ENCODE measurements at regions not wholly inside any gene's neighbourhood (a gene's known extent, or its start where the extent isn't known, plus 50 kb on each side); places are given as distances from the start of the nearest gene placed in this dataset.
"Not testable (repeated sequence)": the region's sequence is repeated elsewhere in the genome, so short reads cannot be mapped to it uniquely, and the experiment has no call there.

DNA sequence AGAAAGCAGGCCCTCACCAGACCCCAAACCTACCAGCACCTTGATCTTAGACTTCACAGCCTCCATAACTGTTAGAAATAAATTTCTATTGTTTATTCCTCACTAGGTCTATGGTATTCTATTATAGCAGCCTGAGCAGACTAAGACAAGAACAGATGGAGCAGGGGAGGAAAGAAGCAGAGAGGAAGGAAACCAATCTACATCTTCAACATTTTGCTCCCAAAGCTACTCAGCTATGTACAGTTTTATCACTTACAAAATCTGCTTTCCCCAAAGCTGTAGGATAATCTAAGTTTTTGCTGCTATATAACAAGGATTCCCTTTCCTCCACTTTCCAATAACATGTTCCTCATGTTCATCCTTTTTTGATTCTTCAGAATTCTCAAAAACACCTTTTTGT lies 274.4 kb upstream of the CHAC2 start:
- no peak for DNase-seq (ENCODE audit: low spot score)

DNA sequence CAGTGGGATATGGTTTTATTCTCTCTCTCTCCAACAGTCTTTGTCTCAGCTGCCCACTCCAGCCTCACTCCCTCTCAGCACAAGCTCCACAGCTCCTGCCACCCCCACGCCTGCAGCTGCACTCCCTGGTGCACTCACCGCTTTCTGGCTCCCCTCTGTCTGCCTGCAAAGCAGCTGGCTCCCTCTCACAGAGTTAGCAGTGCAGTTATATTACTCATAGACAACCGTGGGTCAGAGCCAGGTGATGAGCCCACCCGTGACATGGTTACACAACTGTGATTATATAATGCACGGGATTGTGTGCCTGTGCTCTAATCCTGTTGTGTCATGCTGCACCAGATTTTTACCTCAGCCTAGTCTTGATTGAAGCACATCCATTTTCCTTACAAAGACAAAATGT lies 276.9 kb upstream of the CHAC2 start:
- DNase-seq (ENCODE audit: low spot score): no peak

DNA sequence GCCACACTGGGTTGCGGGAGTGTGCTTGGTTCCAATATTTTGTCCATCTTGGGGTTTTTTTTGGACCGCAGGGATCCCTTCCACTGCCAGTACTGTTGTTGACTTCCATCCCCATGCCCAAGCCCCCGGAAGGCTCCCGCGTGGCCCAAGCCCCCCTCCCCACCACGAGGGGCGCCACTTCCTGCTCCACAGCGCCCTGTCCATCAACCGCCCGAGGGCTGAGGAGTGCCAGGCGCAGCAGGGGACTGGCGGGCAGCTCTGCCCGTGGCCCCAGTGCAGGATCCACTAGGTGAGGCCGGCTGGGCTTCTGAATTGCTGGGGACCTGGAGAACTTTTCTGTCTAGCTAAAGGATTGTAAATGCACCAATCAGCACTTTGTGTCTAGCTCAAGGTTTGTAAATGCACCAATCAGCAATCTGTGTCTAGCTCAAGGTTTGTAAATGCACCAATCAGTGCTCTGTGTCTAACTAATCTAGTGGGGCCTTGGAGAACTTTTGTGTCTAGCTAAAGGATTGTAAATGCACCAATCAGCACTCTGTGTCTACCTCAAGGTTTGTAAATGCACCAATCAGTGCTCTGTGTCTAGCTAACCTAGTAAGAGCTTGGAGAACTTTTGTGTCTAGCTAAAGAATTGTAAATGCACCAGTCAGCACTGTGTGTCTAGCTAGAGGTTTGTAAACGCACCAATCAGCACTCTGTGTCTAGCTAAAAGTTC lies 281.3 kb upstream of the CHAC2 start:
- not testable (repeated sequence) for DNase-seq (ENCODE audit: low spot score)

DNA sequence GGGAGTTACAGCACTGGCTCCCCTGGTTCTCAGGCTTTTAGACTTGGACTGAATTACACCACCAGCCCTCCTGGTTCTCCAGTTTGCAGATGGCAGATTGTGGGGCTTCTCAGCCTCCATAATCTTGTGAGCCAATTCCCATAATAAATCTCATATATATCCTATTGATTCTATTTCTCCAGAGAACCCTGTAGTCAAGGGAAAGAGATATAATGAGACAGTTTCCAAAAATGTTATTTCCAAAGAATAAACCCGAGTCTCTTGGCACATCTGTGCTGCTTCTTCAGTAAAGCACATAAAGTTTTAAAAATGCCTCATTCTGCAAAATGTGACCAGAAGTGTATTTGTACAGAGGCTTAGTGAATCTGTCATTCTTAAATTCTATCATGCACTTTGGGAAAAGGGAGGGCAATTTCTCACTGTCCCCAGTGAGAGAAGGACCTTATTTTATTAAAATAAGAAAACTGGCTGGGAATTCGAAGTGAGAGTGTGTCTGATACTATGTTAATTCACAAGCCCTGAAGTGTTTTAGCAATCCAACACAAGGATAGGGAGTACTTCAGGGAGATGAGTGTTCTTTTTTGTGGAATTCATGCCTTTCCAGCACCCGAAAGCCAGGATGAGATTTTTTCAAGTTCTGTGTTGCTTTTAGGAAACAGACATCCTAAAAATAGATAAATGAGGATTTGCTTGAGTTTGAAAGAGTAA lies 282.4 kb upstream of the CHAC2 start:
- DNase-seq (ENCODE audit: low spot score): no peak

DNA sequence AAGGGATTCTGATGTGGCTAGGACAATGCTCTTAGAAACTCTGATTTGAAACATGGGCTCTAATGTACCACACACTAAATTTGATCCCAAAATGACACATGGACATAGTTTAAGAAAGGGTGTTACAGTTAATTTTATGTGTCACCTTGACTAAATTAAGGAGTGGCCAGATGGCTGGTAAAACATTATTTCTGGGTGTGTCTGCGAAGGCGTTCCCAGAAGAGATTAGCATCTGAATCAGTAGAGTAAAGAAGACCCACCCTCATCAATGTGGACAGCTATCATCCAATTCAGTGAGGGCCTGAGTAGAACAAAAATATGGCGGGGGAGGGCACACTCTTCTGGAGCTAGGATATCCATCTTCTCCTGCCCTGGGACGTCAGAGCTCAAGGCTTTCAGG lies 283.1 kb upstream of the CHAC2 start:
- DNase-seq (ENCODE audit: low spot score): no peak

DNA sequence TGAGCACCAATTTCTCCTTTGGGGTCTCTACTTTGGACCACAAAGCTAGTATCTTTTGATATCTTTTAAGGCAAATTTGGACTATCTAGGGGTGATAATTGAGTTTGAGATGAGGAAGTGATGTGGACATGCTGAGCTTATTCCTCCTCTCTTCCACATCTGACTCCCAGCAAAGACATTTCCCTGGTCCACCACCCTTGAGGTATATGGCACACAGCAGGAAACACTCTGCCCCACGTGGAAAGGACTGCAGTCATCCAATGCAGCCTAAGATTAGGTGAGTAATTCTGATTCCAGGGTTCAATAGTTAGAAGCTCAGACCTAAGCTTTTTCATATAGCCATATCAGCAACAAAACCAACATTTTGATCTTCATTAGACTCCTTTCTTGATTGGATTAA lies 290.1 kb upstream of the CHAC2 start:
- DNase-seq (ENCODE audit: low spot score): no peak

DNA sequence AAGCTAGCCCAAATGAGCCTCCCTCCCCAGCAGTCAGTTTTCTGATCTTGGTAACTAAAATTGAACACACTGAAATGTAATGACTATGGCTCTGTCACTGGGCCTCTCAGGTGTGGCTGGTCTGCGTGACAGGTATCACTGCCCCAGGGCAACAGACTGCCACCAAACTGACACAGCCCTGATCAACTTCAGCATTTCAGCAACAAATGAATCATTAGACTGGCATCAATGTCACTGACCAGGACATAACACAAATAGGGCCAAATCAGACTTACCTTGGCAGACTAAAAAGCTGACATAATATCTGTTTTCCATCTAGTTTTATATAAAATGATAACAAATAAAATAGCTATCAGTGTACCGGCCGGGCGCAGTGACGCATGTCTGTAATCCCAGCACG lies 290.8 kb upstream of the CHAC2 start:
- no peak for DNase-seq (ENCODE audit: low spot score)

DNA sequence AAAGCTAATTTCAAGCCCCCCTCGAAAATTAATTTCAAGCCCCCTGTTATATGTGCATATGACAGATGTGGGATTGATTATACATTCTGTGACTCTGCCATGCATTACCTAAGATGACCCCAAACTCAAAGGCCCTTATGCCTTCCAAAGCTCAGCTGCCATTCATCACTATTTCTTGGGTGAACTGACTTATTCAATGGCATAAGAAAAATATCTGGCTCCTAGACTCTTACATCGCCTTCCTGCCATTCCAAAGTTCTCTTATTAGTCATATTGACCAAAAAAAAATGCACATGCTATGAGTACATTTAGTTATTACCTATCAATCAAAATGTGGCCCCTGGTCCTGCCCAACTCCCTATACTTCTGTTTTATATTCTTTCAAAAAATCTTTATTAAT lies 291.8 kb upstream of the CHAC2 start:
- no peak for DNase-seq (ENCODE audit: low spot score)

DNA sequence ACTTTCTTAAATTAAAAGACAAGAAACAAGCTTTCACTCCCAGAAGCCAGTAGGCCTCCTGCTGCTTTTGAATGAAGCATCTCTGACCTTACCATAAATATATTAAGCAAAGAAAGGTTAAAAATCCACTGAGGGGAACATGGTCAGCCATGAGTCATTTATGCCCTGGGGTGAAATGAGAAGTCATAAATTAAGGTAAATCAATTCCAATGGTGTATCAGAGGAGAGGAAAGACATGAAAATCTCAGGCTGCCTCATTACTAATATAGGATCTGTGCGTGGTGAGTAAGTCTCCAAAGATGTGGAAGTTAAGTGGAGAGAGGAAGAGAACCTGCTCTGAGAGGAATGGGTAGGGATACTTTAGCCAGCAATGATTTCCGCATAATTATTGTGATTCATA lies 292.3 kb upstream of the CHAC2 start:
- no peak for DNase-seq (ENCODE audit: low spot score)

DNA sequence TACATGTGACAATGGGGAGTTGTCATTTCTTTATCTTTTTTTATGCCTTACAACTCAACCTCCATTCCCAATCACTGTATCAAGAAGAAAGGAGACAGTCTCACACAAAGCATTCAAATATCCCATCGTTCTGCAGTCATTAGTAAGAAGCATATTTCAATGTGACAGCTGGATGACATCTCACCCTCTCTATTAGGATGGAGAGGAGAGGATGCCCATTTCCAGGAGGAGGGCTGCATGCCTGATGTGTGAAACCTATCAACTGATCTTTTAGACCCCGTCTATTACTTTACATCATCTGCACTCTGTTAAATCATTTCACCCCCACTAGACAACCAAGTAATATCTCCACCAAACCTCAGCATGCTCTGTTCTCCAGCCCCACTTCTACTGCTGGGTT lies 292.7 kb upstream of the CHAC2 start:
- DNase-seq (ENCODE audit: low spot score): no peak

DNA sequence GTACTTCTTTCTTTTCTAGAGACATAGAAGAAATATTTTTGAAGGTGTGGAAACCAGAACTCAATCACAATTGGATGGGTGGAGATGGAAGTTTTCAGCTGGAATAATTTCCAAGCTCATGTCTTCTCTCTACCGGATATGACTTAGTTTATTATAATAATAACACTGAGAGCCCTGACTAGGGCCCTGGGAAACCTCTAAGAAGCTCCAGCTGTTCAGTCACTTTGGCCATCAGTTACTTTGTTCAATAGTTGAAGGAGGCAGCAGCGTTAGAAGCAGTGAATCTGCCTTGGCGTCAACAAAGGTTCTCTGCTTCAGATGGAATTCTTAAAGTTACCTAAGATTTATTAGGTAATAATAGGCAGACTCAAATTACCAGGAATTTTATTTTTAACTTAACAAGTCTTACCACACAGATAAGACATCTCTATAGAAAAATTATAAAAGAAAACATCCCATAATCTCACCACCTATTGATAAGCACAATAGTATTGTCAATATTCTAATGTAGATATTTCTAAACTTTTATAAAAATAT lies 293.8 kb upstream of the CHAC2 start:
- no peak for DNase-seq (ENCODE audit: low spot score)

DNA sequence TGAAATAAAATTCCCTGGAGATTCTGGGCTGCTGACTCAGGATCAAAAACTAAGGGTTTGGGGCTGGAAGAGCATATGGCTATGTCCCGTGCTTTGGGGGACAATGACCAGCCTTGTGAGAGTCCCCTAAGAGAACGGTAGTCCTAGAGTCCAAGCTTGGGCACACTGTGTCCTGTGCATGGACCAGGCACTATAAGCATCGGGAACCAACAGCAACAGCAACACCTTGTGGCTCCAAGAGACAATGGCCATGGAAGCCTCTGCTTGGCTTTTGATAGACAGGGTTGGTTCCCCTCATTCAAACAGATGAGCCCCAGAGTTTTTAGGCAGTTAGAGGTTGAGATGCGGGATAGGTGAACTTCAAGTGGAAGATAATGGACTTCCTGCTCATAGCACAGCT lies 294.4 kb upstream of the CHAC2 start:
- DNase-seq (ENCODE audit: low spot score): no peak

DNA sequence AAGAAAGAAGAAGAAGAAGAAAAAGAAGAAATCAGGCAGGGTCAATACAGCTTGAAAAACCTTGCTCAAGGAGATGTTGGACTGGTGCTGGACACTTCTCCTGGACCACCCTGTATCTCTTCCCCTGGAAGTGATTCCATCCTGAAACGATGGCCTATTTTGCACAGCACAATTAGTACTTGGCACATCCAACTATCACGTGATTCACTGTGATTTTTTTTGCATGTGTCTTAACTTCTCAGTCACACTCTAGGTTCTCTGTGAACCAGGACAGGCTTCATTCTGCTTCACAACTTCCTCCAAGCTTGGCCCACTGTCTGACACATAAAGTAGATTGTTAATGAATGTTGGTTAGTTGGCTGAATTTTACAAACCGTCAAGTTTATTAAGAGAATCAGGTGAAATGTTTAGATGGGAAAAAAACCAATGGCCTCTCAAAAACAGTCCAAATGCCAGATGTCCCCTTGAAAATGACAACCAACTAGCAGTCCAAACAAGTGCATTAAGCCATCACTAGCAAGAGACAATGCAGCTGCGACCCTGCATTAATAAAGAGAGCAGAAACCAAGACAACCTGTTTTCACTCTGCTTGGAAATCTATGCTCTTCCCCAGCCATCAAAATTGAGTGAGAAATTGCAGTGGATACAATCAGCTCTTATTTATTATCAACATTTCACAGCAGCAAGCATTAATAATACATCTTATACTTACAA lies 300.0 kb upstream of the CHAC2 start:
- DNase-seq (ENCODE audit: low spot score): no peak

DNA sequence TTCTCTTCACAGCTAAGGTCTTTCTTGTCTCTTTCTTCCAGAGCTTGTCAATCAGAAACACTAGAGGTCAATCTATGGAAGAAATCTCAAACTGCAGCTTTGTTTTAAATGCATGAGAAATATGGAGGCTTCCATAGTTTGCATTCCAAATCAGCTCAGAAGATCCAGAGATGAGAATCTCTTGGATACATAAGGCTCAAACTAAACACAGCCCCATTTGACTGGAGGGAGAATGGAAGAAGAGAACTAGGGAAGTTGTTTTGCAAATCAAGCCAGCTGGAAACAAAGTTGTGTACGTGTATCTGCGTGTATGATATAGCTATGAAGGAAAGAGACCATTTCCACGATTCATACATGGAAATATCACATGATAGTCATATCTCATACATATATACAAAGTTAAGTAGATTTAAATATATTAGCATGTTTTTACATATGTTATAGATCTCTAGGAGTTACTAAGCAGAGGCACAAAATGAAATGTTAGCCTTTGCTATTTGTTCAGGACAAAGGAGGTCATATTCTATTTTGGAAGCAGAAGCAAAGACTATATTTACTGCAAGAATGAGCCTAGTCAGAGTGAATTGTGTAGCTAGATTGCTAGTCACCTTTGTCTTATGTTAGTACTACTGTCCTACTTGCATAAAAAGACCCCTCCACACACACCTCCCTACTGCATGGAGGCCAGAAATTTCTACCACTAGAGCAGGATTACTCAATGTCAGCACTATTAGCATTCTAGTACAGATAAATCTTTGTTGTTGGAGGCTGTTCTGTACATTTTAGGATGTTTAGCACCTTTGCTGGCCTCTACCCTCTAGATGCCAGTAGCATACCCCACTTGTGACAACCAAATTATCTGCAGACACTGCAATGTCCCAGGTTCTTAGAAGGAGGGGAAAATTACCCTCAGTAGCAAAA lies 303.5 kb upstream of the CHAC2 start:
- DNase-seq (ENCODE audit: low spot score): no peak

DNA sequence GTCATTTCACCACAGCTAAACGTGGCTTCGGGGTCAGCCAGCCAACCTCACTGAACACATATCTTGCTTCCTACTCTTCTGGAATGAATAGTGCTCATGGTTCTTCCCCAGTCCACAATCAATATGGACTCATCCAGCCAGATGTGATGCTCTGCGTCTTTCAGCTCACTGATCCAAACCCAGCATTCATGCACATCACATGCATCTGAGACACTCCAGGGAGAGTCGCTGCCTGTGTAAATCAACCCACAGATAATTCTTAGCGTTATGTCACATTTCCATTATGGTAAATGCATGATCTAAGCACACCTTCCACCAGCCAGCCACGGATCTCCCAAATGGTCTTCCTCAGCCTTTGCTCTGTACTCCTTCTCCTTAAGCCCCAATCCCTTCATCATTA lies 306.7 kb upstream of the CHAC2 start:
- no peak for DNase-seq (ENCODE audit: low spot score)

DNA sequence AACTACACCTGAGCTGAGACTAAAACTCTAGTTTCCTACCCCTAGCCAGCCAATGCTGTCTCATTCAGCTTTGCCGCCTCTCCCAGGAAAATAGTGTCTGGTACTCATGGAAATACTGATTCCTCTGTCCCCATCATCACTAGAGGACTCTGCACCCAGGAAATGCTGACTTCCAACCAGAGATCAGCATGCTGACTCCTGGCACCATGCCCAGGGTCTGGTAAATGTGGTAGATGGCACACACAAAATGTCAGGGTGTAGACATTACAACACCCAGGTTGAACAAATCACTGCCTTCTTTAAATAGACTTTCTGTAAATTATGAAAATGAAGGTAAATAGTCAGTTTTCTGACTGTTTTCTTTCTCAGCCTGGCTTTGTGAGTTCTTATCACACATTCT lies 307.3 kb upstream of the CHAC2 start:
- DNase-seq (ENCODE audit: low spot score): no peak

DNA sequence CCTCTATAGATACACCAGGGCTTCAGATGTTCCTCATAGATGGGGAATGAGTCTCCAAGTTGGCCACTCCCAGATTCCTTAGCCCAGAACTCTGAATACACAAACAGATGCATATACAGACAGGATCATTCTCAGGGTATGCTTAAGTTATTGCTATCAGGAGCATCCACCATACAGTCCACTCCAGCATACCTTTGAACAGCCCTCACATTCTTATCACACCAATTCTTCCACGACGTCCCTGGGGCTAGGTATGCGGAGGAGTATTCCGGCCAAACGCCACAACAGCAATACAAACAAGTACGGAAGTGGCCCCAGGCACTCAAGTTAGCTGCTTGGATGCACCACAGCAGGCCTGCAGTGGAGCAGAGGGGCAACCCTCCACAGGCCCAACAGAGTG lies 312.5 kb upstream of the CHAC2 start:
- no peak for DNase-seq (ENCODE audit: low spot score)

DNA sequence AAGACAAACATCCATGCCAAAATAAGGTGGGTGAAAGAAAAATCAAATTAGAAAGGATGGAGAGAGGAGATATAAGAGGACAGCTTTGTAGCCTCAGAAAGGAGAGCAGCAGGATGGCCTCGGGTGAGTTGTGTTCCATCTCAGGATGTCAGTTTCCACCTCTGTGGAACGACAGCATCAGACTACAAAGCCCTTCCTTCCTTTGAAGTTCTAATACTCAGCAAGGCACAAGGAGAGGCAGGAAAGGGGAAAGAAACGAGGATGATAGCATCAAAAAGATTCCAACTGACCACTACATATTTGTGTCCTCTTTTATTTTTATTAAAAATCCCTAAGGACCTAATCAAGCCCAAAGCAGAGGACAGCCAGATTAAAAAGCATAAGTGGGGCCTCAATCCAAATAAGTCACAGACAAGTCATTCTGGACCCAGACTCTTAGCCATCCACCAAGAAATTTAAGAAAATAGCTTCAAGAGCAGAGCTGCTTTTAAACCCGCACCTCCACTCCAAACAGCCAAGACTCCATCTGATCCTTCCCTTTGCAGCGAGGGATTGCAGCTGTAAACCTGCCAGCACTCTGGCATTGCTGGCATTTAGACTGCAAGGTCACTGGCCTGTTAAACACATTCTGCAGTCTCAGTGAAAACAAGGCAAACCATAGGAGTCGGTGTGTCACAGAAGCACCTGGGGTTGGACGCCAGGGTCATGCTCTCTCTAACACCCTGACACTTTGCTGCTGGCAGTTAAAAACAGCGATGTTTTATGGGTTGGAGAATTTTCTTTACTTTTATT lies 314.5 kb upstream of the CHAC2 start:
- DNase-seq (ENCODE audit: low spot score): no peak

DNA sequence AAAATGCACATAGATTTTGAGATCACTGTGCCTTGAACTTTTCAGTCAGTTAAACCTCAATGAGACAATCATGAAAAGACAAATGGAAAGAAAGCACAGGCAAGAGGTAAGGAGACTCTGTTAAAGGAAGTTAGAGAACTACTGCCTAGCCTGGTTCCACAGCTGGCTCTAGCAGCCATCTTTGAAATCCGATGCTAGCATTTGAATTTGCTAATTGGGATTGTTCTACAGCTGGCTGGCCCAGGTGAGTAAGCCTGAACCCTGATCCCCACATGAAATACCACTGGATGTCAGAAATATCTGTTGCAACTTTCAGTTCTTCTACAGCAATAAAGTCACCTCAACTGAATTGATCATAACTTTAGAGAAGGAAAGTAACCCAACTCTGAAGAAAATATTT lies 315.2 kb upstream of the CHAC2 start:
- DNase-seq (ENCODE audit: low spot score): no peak

DNA sequence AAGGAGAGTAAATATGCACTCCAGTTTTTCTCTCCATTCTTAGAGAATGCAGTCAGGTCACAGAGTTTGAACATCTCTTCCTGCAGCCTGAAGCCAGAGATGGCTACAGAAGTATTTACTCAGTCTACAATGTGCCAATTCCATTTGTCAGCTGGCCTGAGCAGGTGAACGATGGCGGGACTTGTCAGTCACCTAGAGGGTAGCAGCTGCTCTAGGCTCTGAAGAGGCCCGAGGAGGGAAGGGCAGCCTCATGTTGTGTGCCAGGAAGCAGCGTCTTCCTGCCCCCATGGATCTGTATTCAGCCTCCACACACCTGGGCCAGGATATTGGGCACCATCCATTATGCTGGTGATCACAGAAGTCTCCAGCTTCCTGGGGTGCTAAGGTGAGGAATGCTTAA lies 316.7 kb upstream of the CHAC2 start:
- no peak for DNase-seq (ENCODE audit: low spot score)

DNA sequence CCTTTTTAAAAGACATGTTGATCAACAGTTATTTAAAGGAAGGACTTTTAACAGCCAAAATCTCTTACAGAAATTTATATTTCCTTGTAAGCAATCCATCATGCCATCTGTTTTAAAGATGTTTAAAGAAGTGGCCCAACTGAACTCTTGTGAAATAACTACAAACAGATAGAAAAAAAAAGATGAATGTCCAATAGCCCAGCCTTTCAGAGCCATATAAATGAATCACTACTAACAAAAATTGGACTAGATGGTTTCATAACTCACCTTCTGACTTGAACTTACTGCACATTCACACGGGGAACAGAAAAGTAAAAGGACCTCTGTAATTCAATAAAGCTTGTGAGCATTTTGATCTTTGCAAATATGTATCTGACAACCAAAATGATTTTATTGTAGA lies 319.0 kb upstream of the CHAC2 start:
- DNase-seq (ENCODE audit: low spot score): no peak
